ENCODE measurements at regions not wholly inside any gene's neighbourhood (a gene's known extent, or its start where the extent isn't known, plus 50 kb on each side); places are given as distances from the start of the nearest gene placed in this dataset.

DNA sequence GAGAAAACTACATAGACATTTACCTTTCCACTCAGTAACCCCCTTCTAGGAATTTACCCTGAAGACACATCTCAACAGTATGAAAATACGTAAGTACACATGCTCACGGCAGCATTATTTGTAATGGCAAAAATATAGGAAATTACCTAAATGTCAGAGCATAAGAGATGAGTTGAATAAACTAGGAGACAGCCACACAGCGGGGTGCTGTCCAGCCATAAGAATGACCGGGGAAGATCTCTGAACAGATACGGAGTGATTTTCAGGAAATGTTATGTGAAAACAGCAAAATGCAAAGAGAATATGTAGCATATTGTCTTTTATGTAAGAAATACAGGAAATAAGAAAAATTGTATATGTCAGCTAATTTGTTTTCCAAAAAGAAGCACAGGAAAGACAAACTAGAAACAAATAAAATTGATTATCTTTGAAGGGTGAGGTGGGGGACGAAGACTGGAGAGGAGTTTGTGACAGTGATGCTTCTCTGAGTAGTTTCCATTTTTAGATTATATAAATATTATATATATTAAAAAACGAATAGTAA lies 195.4 kb downstream of the HAUS1 start:
- ChIA-PET POLR2A (no interaction called here), CTCF (no interaction called here)
- no peak overlapping the region for H3K27ac ChIP-seq (ENCODE audit: low read depth in 1 of 2, low read length in 2 of 2)
- ATAC-seq (ENCODE audit: poor library complexity): no peak
- no peaks in the 10 kb centered on the region for H3K36me3 ChIP-seq (ENCODE audit: insufficient read depth, low read length)
- H3K27me3 Mint-ChIP-seq: no peaks in the 10 kb centered on the region
- H3K27ac Mint-ChIP-seq: no peak overlapping the region
- TF ChIP-seq, protein P1, sequence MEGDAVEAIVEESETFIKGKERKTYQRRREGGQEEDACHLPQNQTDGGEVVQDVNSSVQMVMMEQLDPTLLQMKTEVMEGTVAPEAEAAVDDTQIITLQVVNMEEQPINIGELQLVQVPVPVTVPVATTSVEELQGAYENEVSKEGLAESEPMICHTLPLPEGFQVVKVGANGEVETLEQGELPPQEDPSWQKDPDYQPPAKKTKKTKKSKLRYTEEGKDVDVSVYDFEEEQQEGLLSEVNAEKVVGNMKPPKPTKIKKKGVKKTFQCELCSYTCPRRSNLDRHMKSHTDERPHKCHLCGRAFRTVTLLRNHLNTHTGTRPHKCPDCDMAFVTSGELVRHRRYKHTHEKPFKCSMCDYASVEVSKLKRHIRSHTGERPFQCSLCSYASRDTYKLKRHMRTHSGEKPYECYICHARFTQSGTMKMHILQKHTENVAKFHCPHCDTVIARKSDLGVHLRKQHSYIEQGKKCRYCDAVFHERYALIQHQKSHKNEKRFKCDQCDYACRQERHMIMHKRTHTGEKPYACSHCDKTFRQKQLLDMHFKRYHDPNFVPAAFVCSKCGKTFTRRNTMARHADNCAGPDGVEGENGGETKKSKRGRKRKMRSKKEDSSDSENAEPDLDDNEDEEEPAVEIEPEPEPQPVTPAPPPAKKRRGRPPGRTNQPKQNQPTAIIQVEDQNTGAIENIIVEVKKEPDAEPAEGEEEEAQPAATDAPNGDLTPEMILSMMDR (IDR thresholded peaks at IDR 0.05): no peak
- no peaks in the 10 kb centered on the region for H3K36me3 Mint-ChIP-seq (ENCODE audit: low read depth)
- H3K9me3 Mint-ChIP-seq: no peaks in the 10 kb centered on the region
- peaks cover 0 to 8% of the 10 kb centered on the region in 2 experiments for H3K9me3 ChIP-seq (ENCODE audit: control insufficient read depth in 1 of 2, insufficient read depth in 1 of 2, low read length in 2 of 2)
- H3K4me3 Mint-ChIP-seq: no peak overlapping the region
- H3K4me1 ChIP-seq (ENCODE audit: insufficient read depth, low read length): no peaks in the 10 kb centered on the region
- intact Hi-C loops (cut with DNase I, micrococcal nuclease): no loop called here
- peaks cover 0 to 4% of the 10 kb centered on the region in 2 experiments for H3K27me3 ChIP-seq (ENCODE audit: control insufficient read depth in 1 of 2, insufficient read depth in 2 of 2, low read length in 2 of 2)
- H3K4me3 ChIP-seq (ENCODE audit: low read length): no peak overlapping the region
- H3K4me1 Mint-ChIP-seq (ENCODE audit: low read depth): no peaks in the 10 kb centered on the region
- no peak for DNase-seq

DNA sequence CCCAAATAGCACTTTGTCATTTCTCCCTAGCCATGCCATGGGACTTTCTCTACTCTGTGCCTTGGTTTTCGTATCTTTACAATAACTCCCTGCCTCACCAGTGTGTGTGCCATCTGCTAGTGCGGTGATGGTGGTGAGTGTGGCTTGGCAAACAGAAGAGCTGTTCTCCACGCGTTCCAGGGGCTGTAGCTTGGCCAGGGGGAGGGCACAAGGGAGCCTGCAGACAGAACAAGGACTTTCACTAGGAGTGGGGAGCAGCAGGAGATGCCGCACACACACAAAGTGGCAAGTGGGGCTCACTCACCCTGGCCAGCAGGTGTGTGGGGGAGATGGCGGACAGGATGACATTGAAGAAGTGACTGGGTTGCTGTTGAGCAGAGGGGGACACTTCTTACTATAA lies 196.9 kb downstream of the HAUS1 start:
- TF ChIP-seq, protein P1 (IDR thresholded peaks at IDR 0.05): no peak
- Mint-ChIP-seq H3K9me3 (no peaks in the 10 kb centered on the region), H3K36me3 (ENCODE audit: low read depth) (no peaks in the 10 kb centered on the region), H3K27me3 (no peaks in the 10 kb centered on the region), H3K4me1 (ENCODE audit: low read depth) (no peaks in the 10 kb centered on the region), H3K4me3 (no peak overlapping the region), H3K27ac (no peak overlapping the region)
- intact Hi-C loops (cut with DNase I, micrococcal nuclease): no loop called here
- Histone ChIP-seq H3K4me1 (ENCODE audit: insufficient read depth, low read length) (no peaks in the 10 kb centered on the region), H3K36me3 (ENCODE audit: insufficient read depth, low read length) (no peaks in the 10 kb centered on the region), H3K4me3 (ENCODE audit: low read length) (no peak overlapping the region), H3K27ac (ENCODE audit: low read depth in 1 of 2, low read length in 2 of 2) (no peak overlapping the region), H3K27me3 (ENCODE audit: control insufficient read depth in 1 of 2, insufficient read depth in 2 of 2, low read length in 2 of 2) (peaks cover 0 to 4% of the 10 kb centered on the region in 2 experiments), H3K9me3 (ENCODE audit: control insufficient read depth in 1 of 2, insufficient read depth in 1 of 2, low read length in 2 of 2) (peaks cover 0 to 10% of the 10 kb centered on the region in 2 experiments)
- ChIA-PET CTCF (no interaction called here), POLR2A (no interaction called here)
- ATAC-seq (ENCODE audit: poor library complexity) (no peak), DNase-seq (no peak)

DNA sequence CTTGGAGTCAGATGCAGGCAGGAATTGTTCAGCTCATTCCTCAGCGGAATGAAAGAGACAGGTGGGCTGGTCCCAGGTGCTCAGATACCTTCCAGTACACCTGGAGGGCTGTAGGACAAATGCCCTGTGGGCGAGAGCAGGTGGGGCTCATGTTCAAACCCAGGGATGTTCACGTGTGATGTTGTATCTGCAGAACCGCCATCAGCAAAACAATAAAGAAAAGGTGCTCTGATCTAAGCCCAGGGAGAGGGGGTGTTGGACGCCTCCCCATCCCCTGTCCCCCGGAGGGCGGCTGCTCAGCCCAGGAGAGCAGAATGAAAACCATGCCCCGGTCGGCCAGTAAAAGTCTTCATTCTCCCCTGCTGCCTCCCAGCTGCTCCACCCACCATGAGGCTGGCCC lies 197.4 kb downstream of the HAUS1 start:
- Histone ChIP-seq H3K27ac (ENCODE audit: low read depth in 1 of 2, low read length in 2 of 2) (no peak overlapping the region), H3K9me3 (ENCODE audit: control insufficient read depth in 1 of 2, insufficient read depth in 1 of 2, low read length in 2 of 2) (peaks cover 0 to 13% of the 10 kb centered on the region in 2 experiments), H3K36me3 (ENCODE audit: insufficient read depth, low read length) (no peaks in the 10 kb centered on the region), H3K27me3 (ENCODE audit: control insufficient read depth in 1 of 2, insufficient read depth in 2 of 2, low read length in 2 of 2) (peaks cover 0 to 4% of the 10 kb centered on the region in 2 experiments), H3K4me1 (ENCODE audit: insufficient read depth, low read length) (no peaks in the 10 kb centered on the region), H3K4me3 (ENCODE audit: low read length) (no peak overlapping the region)
- H3K9me3 Mint-ChIP-seq: peaks cover 3% of the 10 kb centered on the region
- POLR2A ChIA-PET: interaction anchor here (0.9 kb wide), 1 partner anchor 128 kb away, joined by 3 read pairs; a partner anchor contains a TSS
- H3K27me3 Mint-ChIP-seq: no peaks in the 10 kb centered on the region
- TF ChIP-seq, protein P1 (IDR thresholded peaks at IDR 0.05): no peak
- CTCF ChIA-PET: no interaction called here
- H3K4me1 Mint-ChIP-seq (ENCODE audit: low read depth): no peaks in the 10 kb centered on the region
- H3K27ac Mint-ChIP-seq: no peak overlapping the region
- no peak overlapping the region for H3K4me3 Mint-ChIP-seq
- ATAC-seq (ENCODE audit: poor library complexity) (no peak), DNase-seq (no peak)
- intact Hi-C loops (cut with DNase I, micrococcal nuclease): no loop called here
- no peaks in the 10 kb centered on the region for H3K36me3 Mint-ChIP-seq (ENCODE audit: low read depth)

Measured in CD4-positive, alpha-beta T cell (primary cell).